Caco-2 (cell line): ENCODE measurements at regions not wholly inside any gene's neighbourhood (a gene's known extent, or its start where the extent isn't known, plus 50 kb on each side); places are given as distances from the start of the nearest gene placed in this dataset.
"Not testable (repeated sequence)": the region's sequence is repeated elsewhere in the genome, so short reads cannot be mapped to it uniquely, and the experiment has no call there.

Source experiments
- BruUV-seq: library from RNA; stranded (reverse); fragments of 400-500 nt; replicated peaks from 2 replicates; lab custom pipeline; 2021; lab: Mats Ljungman, UMichigan
- CTCF ChIA-PET: fragments of 300-600 bp; sonication (Branson Sonifier 250); formaldehyde crosslinking; loops from one replicate; lab custom pipeline; 2022; ENCODE audit warnings: antibody characterized with exemption; lab: Charles Lee
- POLR2A ChIA-PET: fragments of 300-600 bp; sonication (Branson Sonifier 250); formaldehyde crosslinking; loops from one replicate; lab custom pipeline; 2022; ENCODE audit warnings: antibody characterized with exemption; lab: Charles Lee
- DNase-seq, 2 experiments: peaks; one replicate each; pipeline versions ENCODE4 v3.0.0 to v3.0.0-alpha.2; 2020 to 2022
- H3K27me3 ChIP-seq: replicated peaks from 2 replicates; pipeline ENCODE4 v1.6.0; 2011; ENCODE audit warnings: low read length; ENCODE audit not compliant: control insufficient read depth, insufficient read depth
- H3K36me3 ChIP-seq: 2 replicates; pipeline ENCODE4 v1.5.1; 2011; ENCODE audit warnings: low read length; ENCODE audit not compliant: control insufficient read depth, insufficient read depth
- H3K4me1 ChIP-seq: fragments of 250-450 bp; sonication (Bioruptor Pico); 2 replicates; pipeline ENCODE4 v1.5.1; 2020; ENCODE audit warnings: mild to moderate bottlenecking
- H3K4me3 ChIP-seq: 2 replicates; pipeline ENCODE4 v1.5.1; 2011; ENCODE audit warnings: low read depth, mild to moderate bottlenecking, control low read depth, low read length
- H3K9me3 ChIP-seq: fragments of 250-450 bp; sonication (Bioruptor Pico); 2 replicates; pipeline ENCODE4 v1.5.1; 2020; ENCODE audit warnings: mild to moderate bottlenecking, moderate library complexity
- H3K27ac Mint-ChIP-seq: one replicate; pipeline ENCODE4 v1.8.0; 2022; ENCODE audit warnings: mixed read lengths; ENCODE audit not compliant: unreplicated experiment
- H3K27me3 Mint-ChIP-seq: one replicate; pipeline ENCODE4 v1.8.0; 2022; ENCODE audit warnings: mixed read lengths; ENCODE audit not compliant: insufficient read depth, unreplicated experiment
- H3K36me3 Mint-ChIP-seq: one replicate; pipeline ENCODE4 v1.8.0; 2022; ENCODE audit warnings: mild to moderate bottlenecking, mixed read lengths; ENCODE audit not compliant: insufficient read depth, unreplicated experiment
- H3K4me1 Mint-ChIP-seq: one replicate; pipeline ENCODE4 v1.8.0; 2022; ENCODE audit warnings: low read depth, mixed read lengths; ENCODE audit not compliant: unreplicated experiment
- H3K4me3 Mint-ChIP-seq: one replicate; pipeline ENCODE4 v1.8.0; 2022; ENCODE audit warnings: mild to moderate bottlenecking, moderate library complexity, mixed read lengths; ENCODE audit not compliant: unreplicated experiment
- H3K9me3 Mint-ChIP-seq: one replicate; pipeline ENCODE4 v1.8.0; 2022; ENCODE audit warnings: mixed read lengths; ENCODE audit not compliant: unreplicated experiment
- intact Hi-C: fragments of 100-400 bp; cut with micrococcal nuclease; formaldehyde crosslinking; loops from one replicate; pipeline ENCODE4 v1.10.0; 2022; ENCODE audit not compliant: unreplicated experiment
- TF ChIP-seq, protein P1 (sequence below), 2 experiments: fragments of 200-600 bp in 1 of 2; IDR thresholded peaks; 1 replicate in 1 of 2; 2 replicates in 1 of 2; pipeline versions ENCODE4 v1.5.1 to v1.8.0; 2011 to 2022; ENCODE audit warnings: antibody characterized with exemption in 1 of 2, control low read depth in 1 of 2, inconsistent platforms in 1 of 2, low read depth in 1 of 2, low read length in 1 of 2, mild to moderate bottlenecking in 1 of 2, moderate library complexity in 1 of 2; ENCODE audit not compliant: insufficient read depth in 1 of 2, severe bottlenecking in 1 of 2, unreplicated experiment in 1 of 2

- CTCF ChIA-PET, result no interaction called here
- POLR2A ChIA-PET, result no interaction called here
- Mint-ChIP-seq H3K27me3 (no peaks in the 10 kb centered on the region), H3K27ac (no peak overlapping the region), H3K4me1 (no peaks in the 10 kb centered on the region), H3K36me3 (no peaks in the 10 kb centered on the region), H3K9me3 (peaks cover 6% of the 10 kb centered on the region), H3K4me3 (no peak overlapping the region)
- no peaks in the 10 kb centered on the region for H3K27me3 ChIP-seq
- no peak overlapping the region for H3K4me3 ChIP-seq
- no peaks in the 10 kb centered on the region for H3K4me1 ChIP-seq
- no peaks in the 10 kb centered on the region for H3K9me3 ChIP-seq
- H3K36me3 ChIP-seq, result no peaks in the 10 kb centered on the region
- DNase-seq, result no peak
- BruUV-seq, result no TSS peak
- intact Hi-C loops, result no loop called here
- TF ChIP-seq, protein P1, sequence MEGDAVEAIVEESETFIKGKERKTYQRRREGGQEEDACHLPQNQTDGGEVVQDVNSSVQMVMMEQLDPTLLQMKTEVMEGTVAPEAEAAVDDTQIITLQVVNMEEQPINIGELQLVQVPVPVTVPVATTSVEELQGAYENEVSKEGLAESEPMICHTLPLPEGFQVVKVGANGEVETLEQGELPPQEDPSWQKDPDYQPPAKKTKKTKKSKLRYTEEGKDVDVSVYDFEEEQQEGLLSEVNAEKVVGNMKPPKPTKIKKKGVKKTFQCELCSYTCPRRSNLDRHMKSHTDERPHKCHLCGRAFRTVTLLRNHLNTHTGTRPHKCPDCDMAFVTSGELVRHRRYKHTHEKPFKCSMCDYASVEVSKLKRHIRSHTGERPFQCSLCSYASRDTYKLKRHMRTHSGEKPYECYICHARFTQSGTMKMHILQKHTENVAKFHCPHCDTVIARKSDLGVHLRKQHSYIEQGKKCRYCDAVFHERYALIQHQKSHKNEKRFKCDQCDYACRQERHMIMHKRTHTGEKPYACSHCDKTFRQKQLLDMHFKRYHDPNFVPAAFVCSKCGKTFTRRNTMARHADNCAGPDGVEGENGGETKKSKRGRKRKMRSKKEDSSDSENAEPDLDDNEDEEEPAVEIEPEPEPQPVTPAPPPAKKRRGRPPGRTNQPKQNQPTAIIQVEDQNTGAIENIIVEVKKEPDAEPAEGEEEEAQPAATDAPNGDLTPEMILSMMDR (IDR thresholded peaks at IDR 0.05; ENCODE audit: insufficient read depth in 1 of 2, low read depth in 1 of 2, low read length in 1 of 2, severe bottlenecking in 1 of 2, unreplicated experiment in 1 of 2), result no peak
Observed at GRCh38 chrX:77347572-77347971, 99.6 kb upstream of the FGF16 start.

- CTCF ChIA-PET, result no interaction called here
- Histone ChIP-seq H3K4me1 (no peaks in the 10 kb centered on the region), H3K4me3 (no peak overlapping the region), H3K36me3 (no peaks in the 10 kb centered on the region), H3K27me3 (no peaks in the 10 kb centered on the region), H3K9me3 (no peaks in the 10 kb centered on the region)
- Mint-ChIP-seq H3K36me3 (no peaks in the 10 kb centered on the region), H3K4me3 (no peak overlapping the region), H3K27me3 (peaks cover 3% of the 10 kb centered on the region), H3K9me3 (peaks cover 9% of the 10 kb centered on the region), H3K4me1 (no peaks in the 10 kb centered on the region), H3K27ac (no peak overlapping the region)
- no peak for DNase-seq
- intact Hi-C loops, result no loop called here
- POLR2A ChIA-PET, result no interaction called here
- TF ChIP-seq, protein P1 (IDR thresholded peaks at IDR 0.05; ENCODE audit: insufficient read depth in 1 of 2, low read depth in 1 of 2, low read length in 1 of 2, severe bottlenecking in 1 of 2, unreplicated experiment in 1 of 2), result no peak
- BruUV-seq, result no TSS peak
Observed at GRCh38 chrX:77389891-77390290, 57.3 kb upstream of the FGF16 start.

DNA sequence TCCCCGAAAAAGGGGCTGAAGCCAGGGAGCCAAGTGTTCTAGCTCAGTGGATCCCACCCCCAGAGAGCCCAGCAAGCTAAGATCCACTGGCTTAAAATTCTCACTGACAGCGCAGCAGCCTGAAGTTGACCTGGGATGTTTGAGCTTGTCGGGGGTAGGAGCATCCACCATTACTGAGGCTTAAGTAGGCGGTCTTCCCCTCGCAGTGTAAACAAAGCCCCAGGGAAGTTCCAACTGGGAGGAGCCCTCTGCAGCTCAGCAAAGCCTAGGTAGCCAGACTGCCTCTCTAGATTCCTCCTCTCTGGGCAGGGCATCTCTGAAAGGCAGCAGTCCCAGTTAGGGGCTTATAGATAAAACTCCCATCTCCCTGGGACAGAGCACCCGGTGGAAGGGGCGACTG, 56.8 kb upstream of the FGF16 start:
- H3K9me3 Mint-ChIP-seq, H3K27me3 ChIP-seq, H3K27me3 Mint-ChIP-seq, DNase-seq, H3K9me3 ChIP-seq, H3K4me3 ChIP-seq, H3K36me3 Mint-ChIP-seq, H3K36me3 ChIP-seq, H3K4me1 ChIP-seq, H3K27ac Mint-ChIP-seq, BruUV-seq, CTCF ChIA-PET, POLR2A ChIA-PET, H3K4me3 Mint-ChIP-seq, H3K4me1 Mint-ChIP-seq, intact Hi-C loops: not testable (repeated sequence)

DNA sequence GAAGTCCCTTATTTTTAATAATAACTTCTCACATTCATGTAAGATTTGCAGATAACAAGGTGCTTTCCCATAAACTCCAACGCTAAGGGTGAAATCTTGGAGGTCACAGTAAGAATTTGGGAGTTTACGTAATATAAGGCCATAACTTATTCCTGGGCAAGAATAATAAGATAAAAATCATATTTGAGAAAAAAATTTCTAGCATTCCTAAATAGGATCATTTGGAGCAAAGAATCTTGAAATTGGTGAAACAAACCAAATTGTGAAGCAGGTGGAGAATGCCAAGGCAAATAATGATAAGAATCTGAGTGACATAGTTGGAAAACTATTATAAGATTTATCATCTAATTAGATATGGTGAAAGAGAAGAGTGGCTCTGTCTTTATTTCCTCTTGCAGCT, 50.4 kb upstream of the FGF16 start:
- TF ChIP-seq, protein P1 (IDR thresholded peaks at IDR 0.05; ENCODE audit: insufficient read depth in 1 of 2, low read depth in 1 of 2, low read length in 1 of 2, severe bottlenecking in 1 of 2, unreplicated experiment in 1 of 2), result no peak
- H3K27ac Mint-ChIP-seq, result no peak overlapping the region
- Histone ChIP-seq H3K4me3 (no peak overlapping the region), H3K27me3 (no peaks in the 10 kb centered on the region), H3K36me3 (no peaks in the 10 kb centered on the region), H3K4me1 (no peaks in the 10 kb centered on the region), H3K9me3 (no peaks in the 10 kb centered on the region)
- intact Hi-C loops, result no loop called here
- no TSS peak for BruUV-seq
- no peak for DNase-seq
- ChIA-PET POLR2A (no interaction called here), CTCF (no interaction called here)
- H3K4me3 Mint-ChIP-seq, result no peak overlapping the region
- H3K4me1 Mint-ChIP-seq, result no peaks in the 10 kb centered on the region
- H3K36me3 Mint-ChIP-seq, result no peaks in the 10 kb centered on the region
- H3K9me3 Mint-ChIP-seq, result no peaks in the 10 kb centered on the region
- peaks cover 10% of the 10 kb centered on the region for H3K27me3 Mint-ChIP-seq
